ENCODE measurements at regions not wholly inside any gene's neighbourhood (a gene's known extent, or its start where the extent isn't known, plus 50 kb on each side); places are given as distances from the start of the nearest gene placed in this dataset.

DNA sequence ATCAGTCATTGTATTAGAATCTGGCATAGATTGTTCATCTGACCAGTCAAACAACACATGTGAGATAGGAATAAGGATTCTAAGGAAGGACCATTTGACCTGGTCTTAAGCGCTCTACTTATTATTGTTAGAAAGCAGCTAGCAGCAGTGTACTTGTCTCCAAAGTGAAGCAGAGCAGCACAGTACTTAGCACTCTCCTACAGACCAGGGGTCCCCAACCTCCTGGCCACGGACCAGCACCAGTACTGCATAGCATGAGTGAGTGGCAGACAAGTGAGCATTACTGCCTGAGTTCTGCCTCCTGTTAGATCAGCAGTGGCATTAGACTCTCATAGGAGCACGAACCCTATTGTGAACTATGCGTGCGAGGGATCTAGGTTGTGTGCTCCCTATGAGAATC, 135.9 kb upstream of the SPRY1 start:
- no peak for DNase-seq (ENCODE audit: low read depth in 2 of 2)

DNA sequence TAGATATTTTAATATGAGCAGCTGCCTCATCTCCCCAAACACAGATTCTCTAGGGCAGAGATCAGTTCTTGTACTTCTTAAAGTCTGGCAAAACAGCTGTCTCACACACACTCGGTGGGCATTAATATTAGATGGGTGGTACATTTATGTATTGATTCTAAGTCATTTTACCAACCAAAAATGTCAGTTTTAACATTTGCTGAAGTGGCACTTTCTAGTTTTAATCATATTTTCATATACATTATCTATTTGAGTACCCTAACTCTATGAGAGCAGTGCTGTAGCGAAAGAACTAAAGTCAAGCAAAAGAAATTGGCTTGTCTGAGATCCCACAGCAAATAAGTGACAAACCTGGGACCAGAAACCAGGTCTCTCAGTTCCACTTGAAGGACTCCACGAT, 134.5 kb upstream of the SPRY1 start:
- no peak for DNase-seq (ENCODE audit: low read depth in 2 of 2)

DNA sequence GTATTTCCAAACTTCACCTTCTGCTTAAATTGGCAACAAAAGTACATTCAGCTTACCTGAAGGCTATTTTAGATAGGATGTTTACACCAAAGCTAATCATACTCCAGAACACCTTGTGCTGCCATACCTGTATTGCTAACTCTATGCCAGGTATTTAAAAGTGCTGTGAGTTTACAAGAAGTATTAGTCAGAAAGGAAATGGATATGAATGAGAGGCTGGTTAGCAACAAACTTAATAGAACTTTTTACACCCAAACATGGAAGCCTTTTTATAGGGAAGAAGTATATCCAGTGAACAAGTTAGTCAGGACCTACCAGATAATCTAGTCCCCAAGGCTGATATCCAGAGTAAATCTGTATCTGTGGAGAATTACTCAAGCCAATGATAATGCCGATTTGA, 131.2 kb upstream of the SPRY1 start:
- no peak for DNase-seq (ENCODE audit: low read depth in 2 of 2)

DNA sequence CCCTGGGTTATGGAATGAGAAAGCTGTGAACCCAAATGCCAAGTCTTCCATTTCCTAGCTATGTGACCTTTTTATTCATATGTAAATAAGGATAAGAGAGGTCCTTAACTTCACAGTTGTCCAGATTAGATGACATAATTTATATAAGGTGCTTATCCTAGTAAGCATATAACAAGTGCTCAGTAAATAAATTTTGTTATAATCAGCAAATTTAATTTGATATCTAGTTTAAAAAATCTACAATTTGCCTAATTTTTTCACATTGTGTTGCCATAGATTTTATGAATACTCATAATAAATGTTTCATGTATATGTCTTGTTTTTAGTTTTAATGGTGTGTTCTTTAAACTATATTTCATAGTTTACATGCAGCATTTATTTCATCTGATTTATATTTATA, 130.4 kb upstream of the SPRY1 start:
- no peak for DNase-seq (ENCODE audit: low read depth in 2 of 2)

DNA sequence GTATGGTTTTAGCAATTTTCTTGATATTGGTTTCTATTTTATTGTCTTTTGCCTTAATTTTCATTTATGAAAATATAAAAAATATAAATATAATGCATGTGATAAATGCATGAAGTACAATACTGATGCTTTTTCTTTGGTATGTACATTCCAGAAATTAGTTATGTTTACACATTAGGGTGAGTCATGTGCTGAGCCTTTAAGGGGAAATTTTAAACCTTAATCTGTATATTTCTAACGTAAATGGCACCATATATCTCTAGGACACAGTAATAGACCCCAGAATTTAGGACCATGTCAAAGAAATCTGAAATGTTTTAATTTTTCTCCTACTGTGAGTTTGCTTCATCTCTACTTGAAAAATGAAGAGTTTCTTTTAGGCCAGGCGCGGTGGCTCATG, 117.8 kb upstream of the SPRY1 start:
- DNase-seq (ENCODE audit: low read depth in 2 of 2), result no peak

DNA sequence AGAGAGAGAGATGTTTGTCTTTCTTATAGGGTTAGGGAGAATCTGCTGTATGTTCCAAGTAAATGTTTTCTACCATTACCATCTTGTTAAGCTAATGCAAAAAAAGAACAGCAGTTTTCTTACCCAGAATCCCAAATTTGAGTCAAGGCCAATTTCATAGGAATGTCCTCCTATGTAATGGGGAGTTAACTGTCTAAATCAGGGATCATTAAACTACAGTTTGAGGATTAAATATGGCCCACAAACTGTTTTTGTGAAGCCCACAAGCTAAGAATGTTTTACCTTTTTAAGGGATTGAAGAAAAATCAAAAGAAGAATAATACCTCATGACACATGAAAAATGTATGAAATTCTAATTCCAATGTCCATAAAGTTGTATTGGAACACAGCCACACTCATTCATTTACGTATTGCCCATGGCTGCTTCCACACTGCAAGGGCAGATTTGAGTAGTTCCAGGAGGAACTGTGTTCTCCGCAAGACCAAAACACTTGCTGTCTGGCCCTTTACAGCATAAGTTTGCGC, 113.2 kb upstream of the SPRY1 start:
- DNase-seq (ENCODE audit: low read depth in 2 of 2), result no peak

DNA sequence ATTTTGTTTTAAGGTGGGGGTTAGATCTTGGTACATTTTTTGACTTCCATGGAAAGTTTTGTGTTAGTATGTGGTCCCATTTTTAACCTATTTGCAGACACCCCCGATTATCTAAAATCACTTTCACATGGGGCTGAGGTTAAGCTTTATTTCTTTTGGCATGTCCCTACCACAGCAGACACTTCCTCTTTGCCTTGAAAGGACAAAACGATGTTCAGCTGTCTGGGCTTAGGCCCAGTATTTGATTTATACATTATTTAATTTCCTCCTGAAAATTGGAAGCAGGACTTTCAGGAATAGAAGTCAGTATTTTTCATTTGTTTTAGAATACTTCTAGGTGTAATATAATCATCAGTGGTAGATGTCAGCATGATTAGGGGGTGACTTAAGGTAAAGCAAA, 112.4 kb upstream of the SPRY1 start:
- DNase-seq (ENCODE audit: low read depth in 2 of 2), result peak; percentile 79 to 83

DNA sequence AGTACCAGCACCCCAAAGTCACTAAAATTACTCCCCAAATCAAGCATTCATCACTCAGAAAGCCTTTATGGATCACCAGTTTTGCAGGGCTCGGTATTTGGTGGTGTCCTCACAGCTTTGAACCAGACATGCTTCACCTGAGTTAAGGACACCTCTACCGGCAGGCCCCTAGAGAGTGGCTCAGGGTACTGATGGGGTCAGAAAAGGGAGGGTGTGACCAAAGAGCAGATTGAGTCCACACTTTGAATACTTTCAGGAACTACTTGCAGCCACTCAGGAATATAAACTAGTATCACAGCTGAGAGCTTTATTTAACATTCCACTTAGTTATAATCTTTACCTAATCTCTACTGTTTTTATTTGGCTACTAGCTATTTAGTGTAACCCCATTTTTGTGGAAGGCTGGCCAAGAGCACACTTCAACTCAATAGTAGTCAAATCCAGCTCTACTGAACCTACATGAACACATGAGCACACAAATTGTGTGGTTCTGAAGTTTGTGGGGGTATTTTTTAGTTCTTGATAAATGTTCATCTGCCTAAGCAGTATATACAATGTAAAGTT, 109.6 kb upstream of the SPRY1 start:
- DNase-seq (ENCODE audit: low read depth in 2 of 2), result no peak

DNA sequence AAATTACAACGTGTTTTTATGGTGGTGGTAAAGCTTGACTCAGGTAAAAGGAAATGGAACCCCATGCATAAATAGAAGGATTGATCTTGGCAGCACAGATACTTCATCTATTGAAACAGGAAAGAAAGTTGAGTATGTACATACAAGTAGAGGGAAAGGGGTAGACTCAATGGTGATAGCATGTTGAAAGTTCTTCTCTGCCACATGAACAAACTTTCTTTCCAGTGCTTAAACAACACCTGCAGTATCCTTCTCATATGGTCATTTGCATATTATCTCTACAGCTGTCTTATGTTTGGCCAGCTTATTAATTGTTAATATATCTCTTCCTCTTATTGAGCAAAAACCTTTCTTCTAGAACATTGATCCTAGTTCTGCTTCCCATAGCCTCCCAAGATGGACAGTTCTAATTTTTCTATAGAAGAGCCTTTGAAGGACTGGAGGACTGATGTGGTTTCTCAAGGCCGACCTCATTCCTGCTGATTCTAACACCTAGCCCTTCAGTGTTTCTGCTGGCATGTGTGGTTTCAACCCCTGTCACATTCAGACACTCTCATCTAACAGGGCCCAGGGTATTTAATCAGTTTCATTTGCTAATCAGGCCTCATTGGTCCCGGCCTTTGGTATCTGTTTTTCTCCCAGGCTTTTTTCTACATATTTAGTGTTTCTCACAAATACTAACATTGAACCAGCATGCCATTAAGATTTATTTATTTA, 108.1 kb upstream of the SPRY1 start:
- DNase-seq (ENCODE audit: low read depth in 2 of 2), result no peak

DNA sequence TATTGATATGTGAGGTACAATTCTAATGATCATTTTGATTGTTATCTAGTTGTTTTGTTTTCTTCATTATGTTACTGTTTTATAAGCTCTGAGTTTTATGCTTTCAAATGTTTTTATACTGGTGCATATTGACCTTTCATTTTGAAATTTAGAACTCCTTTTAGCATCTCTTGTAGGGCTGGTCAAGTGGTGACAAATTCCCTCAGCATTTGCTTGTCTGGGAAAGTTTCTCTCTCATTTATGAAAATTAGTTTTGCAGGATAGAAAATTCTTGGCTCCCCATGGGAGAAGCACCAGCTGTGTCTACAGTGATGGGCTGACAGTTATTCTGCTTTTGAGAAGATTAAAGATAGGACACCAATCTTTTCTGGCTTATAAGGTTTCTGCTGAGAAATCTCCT, 105.3 kb upstream of the SPRY1 start:
- no peak for DNase-seq (ENCODE audit: low read depth in 2 of 2)

DNA sequence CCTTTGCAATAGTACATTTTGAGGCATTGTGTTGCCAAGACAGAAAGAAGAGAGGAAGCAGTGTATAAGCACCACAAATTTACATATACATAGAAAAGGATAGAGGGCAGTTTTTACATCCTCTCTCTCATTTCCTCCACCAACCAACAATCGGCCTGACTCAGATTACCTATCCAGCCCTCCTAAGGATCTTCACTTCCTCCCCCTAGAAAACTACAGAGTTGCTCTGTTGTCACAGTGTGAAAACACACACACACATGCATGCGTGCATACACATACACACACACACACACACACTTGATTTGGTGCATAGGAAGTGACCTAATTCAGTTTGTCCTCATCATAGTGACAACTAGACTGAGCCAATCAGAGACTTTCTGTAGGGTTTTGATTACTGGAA, 98.8 kb upstream of the SPRY1 start:
- no peak for DNase-seq (ENCODE audit: low read depth in 2 of 2)

DNA sequence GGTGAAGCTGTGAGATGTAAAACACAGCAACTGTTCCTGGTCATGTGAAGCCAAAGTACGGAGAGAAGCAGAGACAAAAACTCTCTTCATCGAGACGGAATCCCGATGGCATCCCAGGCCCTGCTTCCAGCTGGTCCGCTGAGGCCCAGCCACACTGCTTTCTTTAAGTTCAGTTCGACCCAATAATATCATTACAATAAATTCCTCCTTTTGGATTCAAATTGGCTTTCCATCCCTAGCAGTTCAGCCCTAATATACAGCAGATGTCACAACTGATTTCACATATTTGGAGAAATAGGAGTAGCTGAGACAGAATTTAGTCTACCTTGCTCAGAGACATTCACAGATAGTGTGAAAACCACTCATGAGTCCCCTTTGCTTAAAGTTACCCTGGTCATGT, 98.3 kb upstream of the SPRY1 start:
- DNase-seq (ENCODE audit: low read depth in 2 of 2), result no peak

DNA sequence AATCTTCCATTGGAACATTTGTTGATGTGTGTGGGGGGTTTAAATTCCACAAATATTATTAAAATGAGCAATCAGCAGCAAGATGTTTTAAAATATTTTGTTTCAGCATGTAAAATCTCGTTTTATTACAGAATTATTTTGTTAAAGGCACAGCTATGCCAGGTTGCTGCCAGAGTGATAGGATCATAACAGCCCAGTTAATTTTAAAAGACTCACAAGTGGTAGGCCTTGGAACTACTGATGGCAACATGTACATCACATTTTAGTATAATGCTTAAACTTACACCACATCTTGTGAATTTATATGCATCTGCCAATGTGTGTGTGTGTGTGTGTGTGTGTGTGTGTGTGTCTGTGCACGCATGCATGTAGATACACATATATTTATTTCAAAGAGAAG, 97.8 kb upstream of the SPRY1 start:
- DNase-seq (ENCODE audit: low read depth in 2 of 2), result no peak

DNA sequence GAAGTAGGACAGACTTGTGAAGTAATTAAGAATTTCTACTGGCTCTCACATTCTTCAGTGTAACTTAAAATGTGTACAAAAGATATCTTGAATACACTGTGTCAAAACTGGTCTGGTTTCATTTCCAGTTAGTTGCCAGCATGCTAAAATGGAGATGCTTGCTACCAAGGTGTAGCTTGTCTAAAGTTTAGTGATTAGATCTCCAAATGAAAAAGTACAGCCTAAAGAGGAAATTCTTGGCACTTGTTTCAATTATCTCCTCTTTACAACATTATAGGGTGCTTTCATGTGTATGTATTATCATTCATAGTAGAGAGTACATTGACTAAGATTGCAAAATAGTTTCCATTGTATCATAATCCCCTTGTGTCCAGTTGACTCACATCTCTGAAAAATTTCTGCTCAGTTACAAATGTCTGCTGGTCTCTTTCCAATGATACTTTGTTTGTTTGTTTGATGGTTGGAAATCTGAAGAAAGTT, 97.3 kb upstream of the SPRY1 start:
- peak; percentile 61 to 63 for DNase-seq (ENCODE audit: low read depth in 2 of 2)

DNA sequence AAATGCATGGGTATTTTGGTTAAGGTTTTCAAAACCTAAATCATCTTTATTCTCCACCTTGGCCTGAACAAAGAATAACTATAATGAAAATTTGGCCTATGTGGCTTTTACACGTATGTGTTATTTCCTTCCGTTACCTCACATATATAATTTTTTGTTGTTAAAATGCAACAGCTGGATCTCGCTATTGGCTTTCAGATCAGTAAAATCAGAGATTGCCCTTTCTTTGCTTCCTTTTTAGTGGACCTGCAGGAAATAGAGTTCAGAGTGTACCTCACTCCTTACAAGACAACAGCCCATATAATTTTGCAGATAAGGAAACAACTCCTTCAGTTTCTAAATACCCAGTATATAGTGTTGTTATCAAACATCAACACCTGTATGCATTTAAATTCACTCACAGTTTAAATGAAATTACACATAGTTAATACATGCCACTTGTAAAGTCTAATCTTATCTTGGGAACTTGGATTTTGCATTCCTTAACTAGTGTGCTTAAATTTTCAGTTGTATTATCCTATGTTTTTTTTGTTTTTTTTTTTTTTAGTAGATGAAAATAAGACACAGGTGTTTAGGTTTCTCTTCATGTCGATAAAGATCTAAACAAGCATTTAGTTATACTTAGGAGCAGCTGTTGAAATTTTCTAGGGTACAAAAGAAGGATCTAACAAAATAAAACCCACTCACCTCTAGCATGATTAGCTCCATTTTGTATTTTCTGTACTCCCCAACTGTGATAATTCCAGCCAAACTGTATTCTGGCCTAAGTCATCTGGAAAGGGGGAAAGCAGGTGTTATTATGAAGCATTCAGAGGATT, 96.2 kb upstream of the SPRY1 start:
- no peak for DNase-seq (ENCODE audit: low read depth in 2 of 2)

DNA sequence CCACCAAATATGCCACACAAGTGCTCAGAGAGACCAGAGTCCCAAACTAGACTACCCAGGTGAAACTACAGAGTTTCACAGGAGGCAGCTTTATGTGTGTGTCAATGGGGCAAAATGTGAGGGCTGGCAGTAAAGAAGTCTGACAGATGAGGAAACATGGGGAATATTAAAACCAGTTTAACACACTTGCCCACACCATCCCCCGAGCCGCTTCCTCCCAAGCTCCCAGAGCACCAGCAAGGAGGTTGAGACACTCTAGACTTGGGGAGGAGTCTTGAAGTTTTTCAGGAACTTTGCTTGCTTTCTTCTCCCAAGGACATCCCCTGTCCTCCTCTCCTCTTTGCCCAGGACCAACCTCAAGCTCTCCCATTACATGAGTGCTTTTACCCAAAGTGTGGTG, 94.7 kb upstream of the SPRY1 start:
- DNase-seq (ENCODE audit: low read depth in 2 of 2), result no peak

DNA sequence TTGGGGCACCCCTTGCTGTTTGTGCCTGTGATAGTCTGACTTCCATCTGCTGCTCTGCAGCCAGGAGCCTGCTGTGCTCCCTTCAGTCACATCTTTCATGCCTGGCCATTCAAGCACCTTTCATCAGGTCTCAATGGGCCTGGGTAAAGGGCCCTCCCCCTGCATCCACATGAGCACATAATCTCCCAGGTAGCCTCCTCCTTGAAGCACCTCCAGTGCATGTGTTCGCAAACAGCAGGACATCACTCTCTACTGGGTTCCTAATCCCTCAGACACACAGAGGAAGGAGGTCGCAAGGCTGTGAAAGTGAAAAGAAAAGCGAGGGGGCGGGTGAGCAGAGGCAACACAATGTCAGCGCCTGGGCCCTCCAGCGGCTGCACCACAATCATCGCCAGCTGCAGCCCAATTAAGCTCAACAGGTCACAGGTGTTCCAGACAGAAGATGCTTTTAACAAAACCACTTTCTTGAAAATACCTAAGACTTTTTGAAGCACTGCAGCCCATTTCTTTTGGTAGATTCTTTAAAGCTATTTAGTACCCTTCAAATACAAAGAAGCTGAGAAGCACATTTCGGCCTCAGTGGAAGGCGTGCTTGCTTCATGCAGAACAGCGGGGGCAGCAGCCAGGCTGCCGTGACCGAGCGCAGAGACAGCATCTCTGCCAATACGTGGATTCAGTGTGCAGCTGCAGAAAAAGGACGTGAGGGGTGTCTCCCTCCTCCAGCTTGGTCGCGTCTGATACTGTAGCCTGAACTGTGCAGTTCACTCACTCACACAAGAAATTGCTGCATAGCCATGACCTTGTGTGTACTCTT, 92.2 kb upstream of the SPRY1 start:
- DNase-seq (ENCODE audit: low read depth in 2 of 2), result no peak

DNA sequence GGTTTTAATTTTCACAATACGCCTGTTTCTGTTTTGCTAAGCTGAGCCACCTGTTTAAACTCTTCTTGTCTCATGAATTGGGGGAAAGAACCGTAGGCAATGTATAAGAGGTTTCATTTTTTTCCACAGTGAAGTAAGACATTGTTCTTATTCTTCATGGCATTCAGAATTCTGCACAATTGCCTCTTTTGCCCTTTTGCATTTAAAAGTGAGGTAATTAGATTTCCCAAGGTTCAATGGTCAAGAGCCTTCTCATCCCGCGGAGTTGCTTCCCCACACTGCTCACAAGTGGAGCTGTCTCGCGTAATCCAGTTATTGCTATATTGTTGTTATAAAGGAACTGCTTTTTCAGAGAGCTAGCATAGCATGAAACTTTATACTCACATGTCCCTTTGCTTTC, 90.9 kb upstream of the SPRY1 start:
- no peak for DNase-seq (ENCODE audit: low read depth in 2 of 2)

DNA sequence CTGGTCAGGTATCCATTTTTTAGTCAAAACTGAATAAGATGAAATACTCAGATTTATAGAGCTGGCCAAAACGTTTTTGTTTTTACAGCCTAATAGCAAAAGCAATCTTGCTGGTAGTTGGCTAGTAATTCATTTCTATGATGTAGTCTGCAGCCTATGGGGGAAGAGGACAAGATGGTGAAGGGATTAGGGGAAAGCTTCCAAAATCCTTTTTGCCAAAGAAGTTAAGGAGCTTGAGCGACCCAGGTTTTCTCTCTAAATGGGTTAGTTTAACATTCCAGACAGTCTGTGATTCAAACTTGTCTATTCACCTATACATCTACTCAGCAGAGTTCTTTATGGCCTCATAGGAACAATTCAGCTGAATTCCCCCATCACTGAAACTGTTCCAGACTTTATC, 89.8 kb upstream of the SPRY1 start:
- DNase-seq (ENCODE audit: low read depth in 2 of 2), result no peak

DNA sequence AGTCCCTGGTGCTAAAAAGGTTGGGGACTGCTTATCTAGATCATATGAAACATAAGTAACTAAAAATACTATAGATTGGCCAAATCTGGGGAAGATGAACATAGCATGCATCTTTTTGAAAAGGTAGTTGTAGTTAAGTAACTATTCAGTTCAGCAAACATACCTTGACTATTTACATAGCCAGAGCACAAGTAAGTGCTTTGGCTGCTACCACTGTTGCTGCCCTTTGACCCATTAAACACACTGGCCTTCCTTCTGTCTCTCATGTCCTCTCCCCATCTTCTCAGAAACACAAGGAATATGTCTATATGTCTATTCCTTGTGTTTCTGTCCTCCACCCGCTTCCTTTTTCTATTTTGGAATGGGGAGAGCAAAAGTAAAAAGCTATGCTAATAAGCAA, 87.9 kb upstream of the SPRY1 start:
- DNase-seq (ENCODE audit: low read depth in 2 of 2), result no peak

DNA sequence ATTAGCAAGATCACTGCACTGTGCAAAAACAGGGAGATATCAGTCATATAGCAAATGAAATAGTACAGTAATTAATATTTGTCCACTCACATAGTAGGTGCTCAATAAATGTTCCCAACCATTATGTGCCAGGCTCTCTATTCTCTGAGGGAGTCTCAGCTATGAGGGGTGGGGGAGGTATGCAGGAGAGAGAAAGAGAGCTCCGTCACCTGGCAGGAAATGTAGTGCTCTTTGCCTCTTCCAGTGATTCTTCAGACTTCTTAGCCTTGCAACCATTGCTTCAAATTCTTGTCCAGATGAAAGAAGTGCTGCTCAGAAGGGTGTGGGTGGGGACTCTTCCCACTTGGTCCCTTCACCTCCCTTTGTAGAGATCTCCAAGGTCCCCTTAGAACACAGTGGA, 84.5 kb upstream of the SPRY1 start:
- DNase-seq (ENCODE audit: low read depth in 2 of 2), result no peak
